Bronchial epithelial cell (primary cell): ENCODE measurements at regions not wholly inside any gene's neighbourhood (a gene's known extent, or its start where the extent isn't known, plus 50 kb on each side); places are given as distances from the start of the nearest gene placed in this dataset.

ENCODE experiments used
- DNase-seq: peaks from one replicate; pipeline ENCODE4 v3.0.0-alpha.2; 2010; ENCODE audit warnings: low read depth
- FAIRE-seq: peaks from 2 replicates; lab custom pipeline; 2011; peaks lifted over from hg19 to GRCh38; lab: Jason Lieb, UNC
- H3K27me3 ChIP-seq: 2 replicates; pipeline ENCODE4 v1.5.1; 2011; ENCODE audit warnings: low read length; ENCODE audit not compliant: control insufficient read depth, insufficient read depth
- H3K36me3 ChIP-seq: 2 replicates; pipeline ENCODE4 v1.5.1; 2011; ENCODE audit warnings: low read length; ENCODE audit not compliant: control insufficient read depth, insufficient read depth
- H3K4me3 ChIP-seq: 2 replicates; pipeline ENCODE4 v1.5.1; 2011; ENCODE audit warnings: mild to moderate bottlenecking, low read depth, low read length, control low read depth
- TF ChIP-seq, protein P1 (sequence below): IDR thresholded peaks from 2 replicates; pipeline ENCODE4 v1.5.1; 2011; ENCODE audit warnings: mild to moderate bottlenecking, moderate library complexity, low read length, control low read depth, inconsistent platforms; ENCODE audit not compliant: insufficient read depth, severe bottlenecking

GRCh38 chr11:45413156-45413858 is 127.2 kb upstream of the SYT13 start:
- no peak for DNase-seq
- no peak for FAIRE-seq
- TF ChIP-seq, protein P1, sequence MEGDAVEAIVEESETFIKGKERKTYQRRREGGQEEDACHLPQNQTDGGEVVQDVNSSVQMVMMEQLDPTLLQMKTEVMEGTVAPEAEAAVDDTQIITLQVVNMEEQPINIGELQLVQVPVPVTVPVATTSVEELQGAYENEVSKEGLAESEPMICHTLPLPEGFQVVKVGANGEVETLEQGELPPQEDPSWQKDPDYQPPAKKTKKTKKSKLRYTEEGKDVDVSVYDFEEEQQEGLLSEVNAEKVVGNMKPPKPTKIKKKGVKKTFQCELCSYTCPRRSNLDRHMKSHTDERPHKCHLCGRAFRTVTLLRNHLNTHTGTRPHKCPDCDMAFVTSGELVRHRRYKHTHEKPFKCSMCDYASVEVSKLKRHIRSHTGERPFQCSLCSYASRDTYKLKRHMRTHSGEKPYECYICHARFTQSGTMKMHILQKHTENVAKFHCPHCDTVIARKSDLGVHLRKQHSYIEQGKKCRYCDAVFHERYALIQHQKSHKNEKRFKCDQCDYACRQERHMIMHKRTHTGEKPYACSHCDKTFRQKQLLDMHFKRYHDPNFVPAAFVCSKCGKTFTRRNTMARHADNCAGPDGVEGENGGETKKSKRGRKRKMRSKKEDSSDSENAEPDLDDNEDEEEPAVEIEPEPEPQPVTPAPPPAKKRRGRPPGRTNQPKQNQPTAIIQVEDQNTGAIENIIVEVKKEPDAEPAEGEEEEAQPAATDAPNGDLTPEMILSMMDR: no peak
- Histone ChIP-seq H3K36me3 (no peaks in the 10 kb centered on the region), H3K27me3 (peaks cover 6% of the 10 kb centered on the region), H3K4me3 (no peak overlapping the region)

GRCh38 chr11:45412521-45412920 is 126.4 kb upstream of the SYT13 start:
- Histone ChIP-seq H3K36me3 (no peaks in the 10 kb centered on the region), H3K4me3 (no peak overlapping the region), H3K27me3 (peaks cover 6% of the 10 kb centered on the region)
- FAIRE-seq (no peak), DNase-seq (no peak)
- TF ChIP-seq, protein P1: no peak

GRCh38 chr11:45412051-45412471 is 125.9 kb upstream of the SYT13 start:
- no peak for DNase-seq
- no peak overlapping the region for H3K4me3 ChIP-seq
- H3K36me3 ChIP-seq: no peaks in the 10 kb centered on the region
- H3K27me3 ChIP-seq: peaks cover 8% of the 10 kb centered on the region
- no peak for FAIRE-seq
- TF ChIP-seq, protein P1: no peak

DNA sequence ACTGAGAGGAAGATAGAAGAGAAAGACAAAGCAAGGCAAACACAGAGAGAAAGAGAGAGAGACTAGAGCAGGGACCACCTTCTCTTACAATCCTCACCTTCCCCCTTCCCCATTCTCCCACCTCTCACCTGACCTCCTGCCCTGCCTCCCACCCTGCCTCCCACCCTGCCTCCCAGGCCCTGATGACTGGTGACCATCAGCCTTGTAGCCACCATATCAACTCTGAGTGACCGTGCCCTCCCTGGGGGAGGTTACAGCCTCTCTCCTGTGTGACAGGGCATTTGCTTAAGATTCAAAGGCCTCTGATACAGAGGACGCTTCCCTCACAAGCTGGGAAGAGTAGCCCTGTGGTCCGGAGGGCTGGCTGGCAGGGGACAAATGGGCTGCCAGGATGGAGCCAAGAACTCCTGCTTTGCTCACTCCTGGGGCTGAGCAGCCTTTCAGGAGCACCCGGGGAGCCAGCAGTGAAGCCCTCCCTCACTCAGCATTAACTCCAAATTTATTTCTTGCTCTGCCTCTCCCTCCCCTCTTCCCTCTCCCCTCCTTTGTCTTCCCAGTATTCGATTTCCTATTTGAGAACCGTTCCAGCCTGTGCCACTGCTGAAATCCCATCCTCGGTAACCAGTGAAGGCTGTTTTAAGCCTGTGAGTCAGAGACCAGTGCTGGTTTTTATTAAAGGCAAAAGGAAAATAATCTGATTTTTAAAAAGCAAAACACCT is 125.2 kb upstream of the SYT13 start:
- DNase-seq: no peak
- no peak for FAIRE-seq
- Histone ChIP-seq H3K4me3 (no peak overlapping the region), H3K27me3 (peaks cover 8% of the 10 kb centered on the region), H3K36me3 (no peaks in the 10 kb centered on the region)
- TF ChIP-seq, protein P1: no peak

DNA sequence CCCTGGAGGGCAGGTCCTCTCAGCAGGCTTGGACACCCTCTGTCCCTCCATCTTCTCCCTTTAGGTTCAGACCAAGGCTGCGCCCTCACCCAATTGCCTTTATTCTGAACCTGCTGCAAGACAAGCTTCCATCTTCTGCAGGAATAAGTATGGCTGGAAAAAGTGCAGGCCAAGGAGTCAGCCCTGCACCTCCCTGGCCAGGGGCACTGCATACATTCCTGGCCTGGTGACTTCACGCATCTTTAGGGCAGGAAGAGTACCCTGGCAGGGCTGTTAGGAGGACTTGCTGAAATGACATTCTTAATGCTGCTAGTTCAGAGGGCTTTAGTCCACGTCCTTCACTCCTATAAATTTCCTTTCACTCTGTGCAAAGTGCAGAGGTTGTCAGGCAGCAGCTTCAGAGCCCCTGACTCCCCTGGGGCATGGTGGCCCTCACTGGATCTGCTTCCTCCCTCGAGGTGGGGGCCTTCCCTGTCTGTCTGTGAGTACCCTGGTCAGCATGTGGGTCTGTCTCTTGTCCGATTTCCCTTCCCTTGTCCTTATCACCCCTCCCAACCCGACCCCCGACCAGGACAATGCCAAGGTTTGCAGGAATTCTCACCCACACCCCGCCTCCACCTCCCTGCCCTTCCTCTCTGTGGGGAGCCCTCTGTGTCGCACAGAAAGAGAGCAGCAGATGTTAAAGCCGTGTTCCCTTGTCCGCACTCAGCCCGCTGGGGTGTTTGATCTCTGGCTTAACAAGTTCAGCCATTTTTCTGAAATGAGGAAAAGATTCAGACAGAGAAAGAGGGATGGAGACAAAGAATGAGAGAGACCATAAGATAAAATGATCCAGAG is 124.5 kb upstream of the SYT13 start:
- Histone ChIP-seq H3K27me3 (peaks cover 8% of the 10 kb centered on the region), H3K36me3 (no peaks in the 10 kb centered on the region), H3K4me3 (no peak overlapping the region)
- DNase-seq (no peak), FAIRE-seq (no peak)
- TF ChIP-seq, protein P1: no peak
